A549 (cell line): ENCODE measurements at regions not wholly inside any gene's neighbourhood (a gene's known extent, or its start where the extent isn't known, plus 50 kb on each side); places are given as distances from the start of the nearest gene placed in this dataset.

Experiments used
- ATAC-seq, 2 experiments: fragments of 200-7000 bp in 1 of 2; fragments of >200 bp in 1 of 2; cut with Nextera tagmentation in 1 of 2; cut with Tn5 transposase in 1 of 2; 3 replicates each; pipeline versions ENCODE4 v1.8.0 to v1.9.1; 2018 to 2020; ENCODE audit warnings: mild to moderate bottlenecking in 1 of 2, moderate library complexity in 1 of 2
- CTCF ChIA-PET: fragments of 300-600 bp; sonication (Branson Sonifier 250); formaldehyde crosslinking; extraction: SDS; loops from one replicate; lab custom pipeline; 2021; ENCODE audit warnings: antibody characterized with exemption, inconsistent platforms; lab: Yijun Ruan, JAX
- POLR2A ChIA-PET: fragments of 350-600 bp; formaldehyde crosslinking; extraction: SDS; loops from one replicate; lab custom pipeline; 2021; ENCODE audit warnings: antibody characterized with exemption, inconsistent platforms; lab: Yijun Ruan, JAX
- DNase-seq, 2 experiments: peaks; one replicate each; pipeline versions ENCODE4 v3.0.0 to v3.0.0-alpha.2; 2011 to 2016; ENCODE audit warnings: low read depth in 1 of 2, low spot score in 1 of 2
- FAIRE-seq: peaks from 2 replicates; lab custom pipeline; 2011; peaks lifted over from hg19 to GRCh38; lab: Jason Lieb, UNC
- H3K27ac ChIP-seq, 2 experiments: fragments of >200 bp; sonication (Bioruptor Twin); formaldehyde crosslinking; 3 replicates each; pipeline ENCODE4 v1.5.1; 2016 to 2017
- H3K4me1 ChIP-seq: fragments of >200 bp; sonication (Bioruptor Twin); formaldehyde crosslinking; 3 replicates; pipeline ENCODE4 v1.6.1; 2016
- H3K4me2 ChIP-seq: fragments of >200 bp; sonication (Bioruptor Twin); formaldehyde crosslinking; 3 replicates; pipeline ENCODE4 v1.6.1; 2016
- H3K4me3 ChIP-seq: fragments of >200 bp; sonication (Bioruptor Twin); formaldehyde crosslinking; 3 replicates; pipeline ENCODE4 v1.5.1; 2016
- H3K9me3 ChIP-seq: fragments of >200 bp; sonication (Bioruptor Twin); formaldehyde crosslinking; 3 replicates; pipeline ENCODE4 v1.6.1; 2016
- CHD2 ChIP-seq: fragments of 150-350 bp; IDR thresholded peaks from 2 replicates; pipeline ENCODE4 v1.6.1; 2014; ENCODE audit warnings: low read length; ENCODE audit not compliant: partially characterized antibody
- CHD4 ChIP-seq: fragments of 200-600 bp; sonication (generic); IDR thresholded peaks from 2 replicates; pipeline ENCODE4 v1.6.1; 2016; ENCODE audit warnings: antibody characterized with exemption, mild to moderate bottlenecking, borderline replicate concordance
- EHF ChIP-seq: fragments of 250-450 bp; sonication (Bioruptor Pico); IDR thresholded peaks from 2 replicates; pipeline ENCODE4 v1.5.0; 2020; ENCODE audit warnings: mild to moderate bottlenecking
- EP300 ChIP-seq, 2 experiments: fragments of >200 bp; sonication (Bioruptor Twin); formaldehyde crosslinking; IDR thresholded peaks; 2 replicates in 1 of 2; 3 replicates in 1 of 2; pipeline ENCODE4 v1.6.1; 2016 to 2017
- ESRRA ChIP-seq: fragments of 150-350 bp; IDR thresholded peaks from 2 replicates; pipeline ENCODE4 v1.6.1; 2014; ENCODE audit warnings: mild to moderate bottlenecking, low read length, borderline replicate concordance
- FOSB ChIP-seq: fragments of 250-450 bp; sonication (Bioruptor Pico); IDR thresholded peaks from 2 replicates; pipeline ENCODE4 v1.5.0; 2020; ENCODE audit warnings: mild to moderate bottlenecking, moderate library complexity
- FOXS1 ChIP-seq: fragments of 250-450 bp; sonication (Bioruptor Pico); IDR thresholded peaks from 2 replicates; pipeline ENCODE4 v1.5.0; 2020; ENCODE audit warnings: mild to moderate bottlenecking, moderate library complexity
- GATA3 ChIP-seq: IDR thresholded peaks from 2 replicates; pipeline ENCODE4 v1.6.1; 2012; ENCODE audit warnings: borderline replicate concordance
- HEYL ChIP-seq: fragments of 250-450 bp; sonication (Bioruptor Pico); IDR thresholded peaks from 2 replicates; pipeline ENCODE4 v1.8.0; 2021; ENCODE audit warnings: mild to moderate bottlenecking, moderate library complexity
- JUN ChIP-seq, 2 experiments: fragments of >200 bp; sonication (Bioruptor Twin); formaldehyde crosslinking; IDR thresholded peaks; 2 replicates in 1 of 2; 3 replicates in 1 of 2; pipeline ENCODE4 v1.6.1; 2016 to 2017
- KDM1A ChIP-seq: fragments of 200-600 bp; sonication (generic); IDR thresholded peaks from 2 replicates; pipeline ENCODE4 v1.6.1; 2016; ENCODE audit warnings: low read depth, mild to moderate bottlenecking
- KDM5A ChIP-seq: fragments of 200-600 bp; sonication (generic); IDR thresholded peaks from 2 replicates; pipeline ENCODE4 v1.6.1; 2016; ENCODE audit warnings: antibody characterized with exemption, mild to moderate bottlenecking
- MAFK ChIP-seq: fragments of 450-650 bp; IDR thresholded peaks from 2 replicates; pipeline ENCODE4 v1.6.1; 2014; ENCODE audit not compliant: partially characterized antibody
- MAZ ChIP-seq: fragments of 150-350 bp; IDR thresholded peaks from 2 replicates; pipeline ENCODE4 v1.6.1; 2014; ENCODE audit warnings: antibody characterized with exemption, low read depth, low read length, borderline replicate concordance
- NFE2L2 ChIP-seq: fragments of 150-350 bp; conservative IDR thresholded peaks from 2 replicates; pipeline ENCODE4 v1.6.1; 2014; ENCODE audit warnings: low read length
- NPAS2 ChIP-seq: fragments of 250-450 bp; sonication (Bioruptor Pico); IDR thresholded peaks from 2 replicates; pipeline ENCODE4 v1.8.0; 2022; ENCODE audit warnings: mild to moderate bottlenecking, moderate library complexity, borderline replicate concordance
- NR3C1 ChIP-seq: fragments of >200 bp; sonication (Bioruptor Twin); formaldehyde crosslinking; IDR thresholded peaks from 3 replicates; pipeline ENCODE4 v1.6.1; 2017
- RARB ChIP-seq: fragments of 250-450 bp; sonication (Bioruptor Pico); IDR thresholded peaks from 2 replicates; pipeline ENCODE4 v1.8.0; 2021; ENCODE audit warnings: mild to moderate bottlenecking, moderate library complexity
- RCOR1 ChIP-seq: fragments of 150-350 bp; IDR thresholded peaks from 2 replicates; pipeline ENCODE4 v1.6.1; 2014; ENCODE audit warnings: antibody characterized with exemption, low read length, low read depth
- SREBF2 ChIP-seq: fragments of 450-650 bp; IDR thresholded peaks from 2 replicates; pipeline ENCODE4 v1.6.1; 2014; ENCODE audit warnings: mild to moderate bottlenecking, moderate library complexity
- TFCP2L1 ChIP-seq: fragments of 250-450 bp; sonication (Bioruptor Pico); IDR thresholded peaks from 2 replicates; pipeline ENCODE4 v1.5.0; 2021; ENCODE audit warnings: mild to moderate bottlenecking
- ZFP36 ChIP-seq: fragments of 450-650 bp; IDR thresholded peaks from 2 replicates; pipeline ENCODE4 v1.6.1; 2014; ENCODE audit warnings: borderline replicate concordance; ENCODE audit not compliant: partially characterized antibody
- WGBS: methylation state at CpG from one replicate; pipeline ENCODE4 v1.1.6; 2017; ENCODE audit errors: missing lambda C conversion rate; 5-methylcytosine and 5-hydroxymethylcytosine counted together
- TF ChIP-seq, protein P1 (sequence below): fragments of >200 bp; sonication (Bioruptor Twin); formaldehyde crosslinking; IDR thresholded peaks from 3 replicates; pipeline ENCODE4 v1.6.1; 2016
- TF ChIP-seq, protein P2 (sequence below): IDR thresholded peaks from 2 replicates; pipeline ENCODE4 v1.6.1; 2012
- TF ChIP-seq, protein P3 (sequence below): fragments of 200-600 bp; sonication (generic); IDR thresholded peaks from 2 replicates; pipeline ENCODE4 v1.6.1; 2016; ENCODE audit warnings: antibody characterized with exemption, mild to moderate bottlenecking, moderate library complexity

DNA sequence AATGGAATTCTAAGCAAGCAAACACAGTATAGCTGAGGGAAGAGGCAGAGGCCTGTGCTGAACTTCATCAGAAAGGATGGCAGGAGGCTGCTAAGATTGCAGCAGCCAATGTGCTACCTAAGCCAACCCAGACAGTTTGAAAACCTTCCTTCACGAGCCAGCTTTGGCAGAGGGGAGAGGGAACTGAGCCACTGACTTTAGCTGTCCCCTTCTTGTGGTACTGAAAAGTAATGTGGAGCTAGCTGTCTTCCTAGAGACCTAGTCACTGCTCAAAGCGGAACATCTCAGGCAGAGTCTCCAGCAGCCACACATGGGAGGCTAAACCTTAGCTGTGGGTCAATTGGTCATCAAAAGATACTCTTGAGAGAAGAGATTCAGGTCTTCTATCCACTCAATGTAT is 419.0 kb downstream of the FBXO15 start:
- ATAC-seq, result no peak
- H3K4me3 ChIP-seq, result no peak overlapping the region
- no peaks in the 10 kb centered on the region for H3K9me3 ChIP-seq
- no peak overlapping the region for H3K27ac ChIP-seq
- CTCF ChIA-PET, result no interaction called here
- H3K4me2 ChIP-seq, result no peak overlapping the region
- WGBS, result 20% methylated on average over 2 of the region's 2 CpGs
- TF ChIP-seq MAZ (no peak), NFE2L2 (no peak), EP300 (IDR thresholded peaks at IDR 0.05) (no peak), NR3C1 (no peak), FOXS1 (CRISPR knock-in tag) (no peak), TFCP2L1 (no peak), RCOR1 (no peak), JUN (IDR thresholded peaks at IDR 0.05) (no peak), RARB (CRISPR knock-in tag) (no peak), FOSB (CRISPR knock-in tag) (no peak), CHD4 (no peak), HEYL (CRISPR knock-in tag) (no peak)
- TF ChIP-seq, protein P1, sequence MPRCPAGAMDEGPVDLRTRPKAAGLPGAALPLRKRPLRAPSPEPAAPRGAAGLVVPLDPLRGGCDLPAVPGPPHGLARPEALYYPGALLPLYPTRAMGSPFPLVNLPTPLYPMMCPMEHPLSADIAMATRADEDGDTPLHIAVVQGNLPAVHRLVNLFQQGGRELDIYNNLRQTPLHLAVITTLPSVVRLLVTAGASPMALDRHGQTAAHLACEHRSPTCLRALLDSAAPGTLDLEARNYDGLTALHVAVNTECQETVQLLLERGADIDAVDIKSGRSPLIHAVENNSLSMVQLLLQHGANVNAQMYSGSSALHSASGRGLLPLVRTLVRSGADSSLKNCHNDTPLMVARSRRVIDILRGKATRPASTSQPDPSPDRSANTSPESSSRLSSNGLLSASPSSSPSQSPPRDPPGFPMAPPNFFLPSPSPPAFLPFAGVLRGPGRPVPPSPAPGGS, result no peak
- TF ChIP-seq, protein P2, sequence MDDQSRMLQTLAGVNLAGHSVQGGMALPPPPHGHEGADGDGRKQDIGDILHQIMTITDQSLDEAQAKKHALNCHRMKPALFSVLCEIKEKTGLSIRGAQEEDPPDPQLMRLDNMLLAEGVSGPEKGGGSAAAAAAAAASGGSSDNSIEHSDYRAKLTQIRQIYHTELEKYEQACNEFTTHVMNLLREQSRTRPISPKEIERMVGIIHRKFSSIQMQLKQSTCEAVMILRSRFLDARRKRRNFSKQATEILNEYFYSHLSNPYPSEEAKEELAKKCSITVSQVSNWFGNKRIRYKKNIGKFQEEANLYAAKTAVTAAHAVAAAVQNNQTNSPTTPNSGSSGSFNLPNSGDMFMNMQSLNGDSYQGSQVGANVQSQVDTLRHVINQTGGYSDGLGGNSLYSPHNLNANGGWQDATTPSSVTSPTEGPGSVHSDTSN, result no peak
- TF ChIP-seq, all 56 proteins: peak for 0
- H3K4me1 ChIP-seq, result no peaks in the 10 kb centered on the region
- DNase-seq (no peak), FAIRE-seq (no peak)
- POLR2A ChIA-PET, result no interaction called here

DNA sequence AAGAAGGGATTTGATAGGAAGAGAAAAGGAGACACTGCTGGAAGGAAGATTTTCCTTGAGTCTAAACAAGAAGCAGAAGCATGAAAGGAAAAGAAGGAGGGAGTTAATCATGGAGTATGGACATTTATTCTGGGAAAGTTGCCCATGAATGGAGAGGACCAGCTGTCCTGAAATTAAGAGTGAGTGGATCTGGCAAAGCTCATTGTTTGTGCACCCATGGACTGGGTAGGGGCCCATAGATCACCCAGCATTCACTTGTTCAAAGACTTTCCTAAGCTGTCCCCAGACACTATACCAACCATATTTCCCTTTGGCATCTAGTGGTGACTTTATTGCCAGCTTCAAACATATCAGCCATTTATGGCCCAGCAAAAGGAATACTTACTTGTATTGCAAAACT is 422.7 kb downstream of the FBXO15 start:
- CTCF ChIA-PET, result no interaction called here
- no peak for FAIRE-seq
- no peak for ATAC-seq
- Histone ChIP-seq H3K4me1 (no peaks in the 10 kb centered on the region), H3K4me2 (no peak overlapping the region), H3K27ac (no peak overlapping the region), H3K9me3 (no peaks in the 10 kb centered on the region), H3K4me3 (no peak overlapping the region)
- no peak for DNase-seq
- no peak for TF ChIP-seq SREBF2
- TF ChIP-seq ZFP36, result no peak
- TF ChIP-seq, protein P3, sequence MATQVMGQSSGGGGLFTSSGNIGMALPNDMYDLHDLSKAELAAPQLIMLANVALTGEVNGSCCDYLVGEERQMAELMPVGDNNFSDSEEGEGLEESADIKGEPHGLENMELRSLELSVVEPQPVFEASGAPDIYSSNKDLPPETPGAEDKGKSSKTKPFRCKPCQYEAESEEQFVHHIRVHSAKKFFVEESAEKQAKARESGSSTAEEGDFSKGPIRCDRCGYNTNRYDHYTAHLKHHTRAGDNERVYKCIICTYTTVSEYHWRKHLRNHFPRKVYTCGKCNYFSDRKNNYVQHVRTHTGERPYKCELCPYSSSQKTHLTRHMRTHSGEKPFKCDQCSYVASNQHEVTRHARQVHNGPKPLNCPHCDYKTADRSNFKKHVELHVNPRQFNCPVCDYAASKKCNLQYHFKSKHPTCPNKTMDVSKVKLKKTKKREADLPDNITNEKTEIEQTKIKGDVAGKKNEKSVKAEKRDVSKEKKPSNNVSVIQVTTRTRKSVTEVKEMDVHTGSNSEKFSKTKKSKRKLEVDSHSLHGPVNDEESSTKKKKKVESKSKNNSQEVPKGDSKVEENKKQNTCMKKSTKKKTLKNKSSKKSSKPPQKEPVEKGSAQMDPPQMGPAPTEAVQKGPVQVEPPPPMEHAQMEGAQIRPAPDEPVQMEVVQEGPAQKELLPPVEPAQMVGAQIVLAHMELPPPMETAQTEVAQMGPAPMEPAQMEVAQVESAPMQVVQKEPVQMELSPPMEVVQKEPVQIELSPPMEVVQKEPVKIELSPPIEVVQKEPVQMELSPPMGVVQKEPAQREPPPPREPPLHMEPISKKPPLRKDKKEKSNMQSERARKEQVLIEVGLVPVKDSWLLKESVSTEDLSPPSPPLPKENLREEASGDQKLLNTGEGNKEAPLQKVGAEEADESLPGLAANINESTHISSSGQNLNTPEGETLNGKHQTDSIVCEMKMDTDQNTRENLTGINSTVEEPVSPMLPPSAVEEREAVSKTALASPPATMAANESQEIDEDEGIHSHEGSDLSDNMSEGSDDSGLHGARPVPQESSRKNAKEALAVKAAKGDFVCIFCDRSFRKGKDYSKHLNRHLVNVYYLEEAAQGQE, result no peak
- no peak for TF ChIP-seq RARB (CRISPR knock-in tag)
- no peak for TF ChIP-seq NR3C1
- TF ChIP-seq NFE2L2, result no peak
- no peak for TF ChIP-seq FOXS1 (CRISPR knock-in tag)
- TF ChIP-seq NPAS2 (CRISPR knock-in tag), result no peak
- no peak for TF ChIP-seq KDM1A
- TF ChIP-seq CHD2, result no peak
- TF ChIP-seq EHF (CRISPR knock-in tag), result no peak
- TF ChIP-seq ESRRA, result no peak
- TF ChIP-seq MAFK, result no peak
- TF ChIP-seq KDM5A, result no peak
- no peak for TF ChIP-seq GATA3
- POLR2A ChIA-PET, result no interaction called here
